UCSD-AML1 (cell line): ENCODE measurements at regions not wholly inside any gene's neighbourhood (a gene's known extent, or its start where the extent isn't known, plus 50 kb on each side); places are given as distances from the start of the nearest gene placed in this dataset.
"Not testable (repeated sequence)": the region's sequence is repeated elsewhere in the genome, so short reads cannot be mapped to it uniquely, and the experiment has no call there.

Experiments
- DNase-seq: peaks from one replicate; lab custom pipeline; 2025; ENCODE audit not compliant: unreplicated experiment; lab: John Stamatoyannopoulos, UW

DNA sequence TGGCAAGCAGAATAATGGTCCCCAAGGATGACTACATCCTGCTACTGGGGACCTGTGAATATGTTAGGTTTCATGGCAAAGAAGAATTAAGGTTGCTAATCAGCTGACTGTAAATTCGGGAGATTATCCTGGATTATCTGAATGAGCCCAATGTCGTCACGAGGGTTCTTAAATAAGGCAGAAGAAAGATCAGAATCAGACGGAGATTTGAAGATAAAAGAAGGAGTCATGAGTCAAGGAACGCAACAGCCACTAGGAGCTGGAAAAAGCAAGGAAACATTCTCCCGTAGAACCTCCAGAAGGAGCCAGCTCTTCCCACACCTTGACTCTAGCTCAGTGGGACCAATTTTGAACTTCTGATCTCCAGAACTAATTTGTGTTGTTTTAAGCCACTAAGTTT lies 82.9 kb upstream of the APBB1IP start:
- DNase-seq: no peak

DNA sequence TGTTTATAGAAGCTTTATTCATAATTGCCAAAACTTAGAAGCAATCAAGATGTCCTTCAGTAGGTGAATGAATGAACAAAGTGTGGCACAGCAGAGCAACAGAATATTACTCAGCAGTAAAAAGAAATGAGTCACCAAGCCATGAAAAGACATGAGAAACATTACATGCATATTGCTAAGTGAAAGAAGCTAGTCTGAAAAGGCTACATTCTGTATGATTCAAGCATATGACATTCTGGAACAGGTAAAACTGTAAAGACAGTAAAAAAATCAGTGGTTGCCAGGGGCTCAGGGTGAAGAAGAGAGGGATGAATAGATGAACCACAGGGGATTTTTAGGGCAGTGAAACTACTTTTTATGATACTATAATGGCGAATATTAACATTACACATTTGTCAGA lies 80.9 kb upstream of the APBB1IP start:
- DNase-seq: no peak

DNA sequence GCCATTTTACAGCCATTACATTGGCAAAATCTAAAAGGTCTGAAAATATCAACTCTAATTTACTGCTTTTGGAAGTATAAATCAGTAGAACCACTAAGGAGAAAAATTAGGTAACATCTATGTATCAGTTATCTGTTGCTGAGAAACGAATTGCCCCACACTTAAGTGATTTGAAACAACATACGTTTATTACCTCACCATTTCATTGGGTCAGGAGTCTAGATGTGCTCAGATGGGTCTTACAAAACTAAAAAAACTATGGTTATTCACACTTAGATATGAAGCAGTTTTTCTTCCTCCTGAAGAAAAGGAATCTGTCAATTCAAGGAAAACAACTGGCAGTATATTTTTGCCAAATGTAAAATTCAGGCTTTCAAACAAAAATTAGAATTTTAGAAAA lies 80.1 kb upstream of the APBB1IP start:
- no peak for DNase-seq

DNA sequence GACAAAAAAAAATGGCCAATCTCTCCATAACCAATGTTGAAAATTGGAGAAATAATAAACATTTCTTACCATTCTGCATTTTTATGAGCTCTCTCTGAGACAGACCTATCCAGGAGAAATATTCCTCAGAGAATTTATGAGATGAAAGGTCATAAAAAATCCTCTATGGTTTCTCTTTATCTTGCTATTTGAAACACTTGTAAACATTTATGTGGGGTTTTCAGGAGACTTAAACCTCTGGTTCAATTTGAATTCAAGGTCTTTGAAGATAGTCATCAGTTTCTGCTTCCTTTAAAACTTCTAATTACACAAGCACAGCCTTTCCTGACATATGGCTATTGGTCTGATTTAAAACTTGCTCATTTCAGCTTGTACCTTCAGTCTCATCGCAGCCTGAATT lies 78.5 kb upstream of the APBB1IP start:
- no peak for DNase-seq

DNA sequence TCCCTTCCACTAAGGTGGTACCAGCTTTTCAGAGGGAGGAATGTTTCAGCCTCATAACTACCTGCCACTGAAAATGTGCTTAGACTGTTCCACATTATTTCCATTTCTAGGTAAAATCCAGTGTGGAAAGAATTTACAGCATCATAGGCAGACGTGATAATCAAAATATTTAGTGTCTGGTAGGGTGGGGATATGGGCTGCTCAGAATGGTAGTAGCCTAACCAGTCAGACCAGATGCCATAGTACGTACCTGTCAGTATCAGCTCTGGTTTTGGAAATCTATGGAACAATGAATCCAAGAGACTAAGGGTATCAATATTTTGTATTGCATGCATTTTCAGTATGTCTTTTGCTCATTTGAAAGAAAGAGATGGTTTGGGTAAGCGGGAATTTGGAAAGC lies 76.8 kb upstream of the APBB1IP start:
- no peak for DNase-seq

DNA sequence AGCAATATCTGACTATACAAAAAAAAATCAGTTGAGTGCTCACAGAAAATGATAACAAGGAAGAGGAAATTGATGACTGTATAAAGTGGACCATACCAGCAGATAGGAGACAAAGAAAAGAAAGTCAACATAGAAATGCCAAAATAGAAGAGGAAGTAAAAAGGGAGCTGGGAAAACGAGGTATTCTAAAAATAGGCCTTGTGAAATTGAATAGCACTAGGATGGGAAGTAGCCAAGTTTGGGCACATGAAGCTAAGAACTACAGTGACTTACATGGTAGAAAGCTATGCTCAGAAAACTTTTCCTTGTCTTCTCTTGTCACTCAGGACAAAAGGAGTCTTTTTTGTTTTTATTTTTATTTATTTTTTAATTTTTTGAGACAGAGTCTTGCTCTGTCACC lies 76.2 kb upstream of the APBB1IP start:
- DNase-seq: no peak

DNA sequence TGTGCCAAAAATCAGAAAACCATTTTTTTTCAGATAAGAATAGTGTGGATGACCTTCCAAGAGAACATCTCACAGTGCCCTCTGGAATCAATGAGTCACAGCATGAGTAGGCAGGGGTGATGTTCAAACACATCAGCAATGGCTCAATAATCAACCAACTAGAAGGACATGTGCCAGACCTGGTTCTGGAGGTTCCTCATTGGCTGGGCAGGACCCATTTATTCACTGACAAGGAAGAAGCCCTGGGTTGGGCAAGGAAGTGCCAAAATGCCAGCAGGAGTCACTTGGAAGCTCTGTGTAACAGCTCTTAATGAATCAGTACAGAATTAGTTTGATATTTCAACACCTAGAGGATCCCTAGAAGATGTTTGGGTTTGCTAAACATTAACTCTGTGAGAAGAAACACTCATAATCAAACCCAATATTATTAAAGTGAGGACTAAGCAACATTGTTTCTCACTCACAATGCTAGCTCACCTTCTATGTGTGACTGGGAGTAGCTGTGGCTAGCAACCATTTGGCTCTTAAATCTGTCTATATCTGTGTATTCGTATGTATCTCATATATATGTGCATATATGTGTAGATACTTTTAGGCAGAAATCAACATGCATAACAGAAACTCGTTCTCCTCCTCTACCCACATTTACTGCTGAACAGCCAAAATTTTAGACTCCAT lies 72.3 kb upstream of the APBB1IP start:
- no peak for DNase-seq

DNA sequence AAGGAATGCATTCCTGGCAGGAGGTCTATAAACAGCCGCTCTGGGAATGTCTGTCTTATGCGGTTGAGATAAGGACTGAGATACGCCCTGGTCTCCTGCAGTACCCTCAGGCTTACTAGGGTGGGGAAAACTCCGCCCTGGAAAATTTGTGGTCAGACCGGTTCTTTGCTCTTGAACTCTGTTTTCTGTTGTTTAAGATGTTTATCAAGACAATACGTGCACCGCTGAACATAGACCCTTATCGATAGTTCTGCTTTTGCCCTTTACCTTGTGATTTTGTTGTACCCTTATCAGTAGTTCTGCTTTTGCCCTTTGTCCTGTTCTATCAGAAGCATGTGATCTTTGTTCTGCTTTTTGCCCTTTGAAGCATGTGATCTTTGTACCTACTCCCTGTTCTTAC lies 71.1 kb upstream of the APBB1IP start:
- not testable (repeated sequence) for DNase-seq

DNA sequence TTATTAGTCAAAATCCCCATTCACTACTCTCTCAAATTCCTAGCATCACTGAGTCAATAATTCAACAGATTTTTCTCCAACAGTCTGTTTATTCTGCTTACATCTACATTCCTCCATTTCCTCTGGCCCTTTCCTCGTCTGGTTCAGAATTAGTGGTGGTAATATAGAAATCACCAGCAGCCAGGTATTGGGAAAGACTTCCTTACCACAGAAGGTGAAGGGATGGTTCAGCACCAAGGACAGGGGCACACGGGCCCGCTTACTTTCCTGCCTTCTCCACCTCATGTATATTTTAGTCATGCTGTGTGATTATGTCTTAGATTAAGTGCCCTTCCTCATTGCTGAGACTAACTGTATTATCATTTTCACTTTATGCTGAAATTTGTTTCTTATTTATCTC lies 70.4 kb upstream of the APBB1IP start:
- peak; percentile 56 for DNase-seq

DNA sequence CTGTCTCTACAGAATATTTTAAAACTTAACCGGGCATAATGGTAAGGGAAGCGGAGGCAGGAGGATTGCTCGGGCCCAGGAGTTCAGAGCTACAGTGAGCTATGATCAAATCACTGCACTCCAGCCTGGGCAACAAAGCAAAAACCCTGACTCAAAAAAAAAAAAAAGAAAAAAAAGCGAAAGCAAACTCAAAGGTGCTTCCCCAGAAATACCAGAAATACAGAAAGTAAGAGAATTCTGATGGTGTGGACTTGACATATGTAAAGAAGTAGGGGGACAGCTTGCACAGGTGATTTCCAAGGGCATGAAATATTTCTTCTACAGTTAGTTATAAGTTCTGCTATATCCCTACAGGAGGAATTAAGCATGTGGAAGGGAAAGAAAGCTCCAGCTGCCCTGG lies 69.7 kb upstream of the APBB1IP start:
- no peak for DNase-seq

DNA sequence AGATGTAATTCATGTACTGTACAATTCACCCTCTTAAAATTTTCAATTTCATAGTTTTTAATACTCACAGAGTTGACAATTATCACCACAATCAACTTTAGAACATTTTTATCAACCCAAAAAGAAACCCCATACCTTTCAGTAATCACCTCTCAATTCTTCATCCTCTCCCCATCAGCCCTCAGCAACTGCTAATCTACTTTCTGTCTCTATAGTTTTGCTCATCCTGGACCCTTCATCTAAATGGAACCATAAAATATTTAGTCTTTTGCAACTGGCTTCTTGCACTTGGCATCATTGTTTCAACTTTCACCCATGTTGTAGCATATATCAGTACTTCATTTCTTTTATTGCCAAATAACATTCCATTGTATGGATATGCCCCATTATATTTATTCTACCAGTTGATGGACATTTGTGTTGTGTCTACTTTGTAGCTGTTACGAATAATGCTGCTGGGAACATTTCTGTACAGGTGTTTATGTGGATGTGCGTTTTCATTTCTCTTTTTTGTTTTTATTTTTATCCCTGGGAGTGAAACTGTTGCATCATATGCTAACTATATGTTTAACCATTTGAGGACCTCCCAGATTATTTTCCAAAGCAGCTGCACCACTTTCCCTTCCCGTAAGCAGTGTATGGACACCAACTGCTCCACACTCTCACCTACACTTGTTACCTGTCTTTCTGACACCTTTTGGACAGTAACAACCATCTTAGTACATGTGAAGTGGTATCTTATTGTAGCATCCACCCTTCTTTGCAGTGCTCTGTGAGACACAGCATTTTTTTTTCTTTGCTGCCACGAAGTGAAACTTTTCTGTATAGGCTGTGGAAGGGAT lies 65.4 kb upstream of the APBB1IP start:
- DNase-seq: no peak

DNA sequence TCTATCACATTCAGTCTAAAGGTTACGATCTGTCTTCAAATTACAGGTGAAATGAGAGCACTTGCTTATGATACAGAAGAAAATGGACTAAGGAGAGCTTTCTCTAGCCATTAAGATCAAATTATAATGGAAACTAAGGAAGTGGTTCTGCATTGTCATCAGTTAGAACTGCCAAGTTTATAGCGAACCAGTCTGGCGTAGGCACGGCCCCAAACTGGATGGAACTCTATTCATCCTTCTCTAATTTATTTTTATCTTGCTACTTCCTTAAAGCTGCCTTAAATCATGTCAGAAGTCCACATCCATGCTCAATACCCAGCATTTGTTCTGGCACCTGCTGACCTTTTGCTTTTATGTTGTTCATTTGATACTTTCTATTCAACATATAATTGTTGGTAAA lies 63.7 kb upstream of the APBB1IP start:
- DNase-seq: peak; percentile 17

DNA sequence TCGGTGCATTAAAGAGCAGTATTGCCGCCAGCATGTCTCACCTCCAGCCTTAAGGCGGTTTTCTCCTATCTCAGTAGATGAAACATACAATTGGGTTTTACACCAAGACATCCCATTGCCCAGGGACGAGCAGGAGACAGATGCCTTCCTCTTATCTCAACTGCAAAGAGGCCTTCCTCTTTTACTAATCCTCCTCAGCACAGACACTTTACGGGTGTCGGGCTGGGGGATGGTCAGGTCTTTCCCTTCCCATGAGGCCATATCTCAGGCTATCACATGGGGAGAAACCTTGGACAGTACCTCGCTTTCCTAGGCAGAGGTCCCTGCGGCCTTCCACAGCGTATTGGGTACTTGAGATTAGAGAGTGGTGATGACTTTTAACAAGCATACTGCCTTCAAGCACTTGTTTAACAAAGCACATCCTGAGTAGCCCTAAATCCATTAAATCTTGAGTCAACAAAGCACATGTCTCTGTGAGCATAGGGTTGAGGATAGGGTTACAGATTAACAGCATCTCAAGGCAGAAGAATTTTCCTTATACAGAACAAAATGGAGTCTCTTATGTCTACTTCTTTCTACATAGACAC lies 60.8 kb upstream of the APBB1IP start:
- DNase-seq: not testable (repeated sequence)

DNA sequence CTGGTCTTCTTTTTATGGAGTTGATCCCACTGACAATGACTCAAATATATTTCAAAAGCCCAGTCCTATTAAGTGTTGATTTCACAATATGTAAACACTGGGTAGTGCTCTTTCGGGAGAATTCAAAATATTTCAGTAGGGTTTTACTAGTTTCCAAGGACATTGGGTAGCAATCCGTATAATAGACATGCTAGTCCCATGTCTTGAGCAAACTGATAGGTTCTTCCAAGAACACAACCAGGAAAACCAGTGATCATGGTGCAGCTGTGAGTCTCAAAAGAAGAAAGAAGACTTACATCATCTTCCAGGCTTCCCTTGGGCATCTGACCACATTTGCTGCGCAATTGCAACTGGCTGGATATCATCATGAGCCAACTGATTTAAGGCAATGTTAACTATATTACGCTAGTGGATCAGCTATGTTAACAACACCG lies 59.3 kb upstream of the APBB1IP start:
- no peak for DNase-seq

DNA sequence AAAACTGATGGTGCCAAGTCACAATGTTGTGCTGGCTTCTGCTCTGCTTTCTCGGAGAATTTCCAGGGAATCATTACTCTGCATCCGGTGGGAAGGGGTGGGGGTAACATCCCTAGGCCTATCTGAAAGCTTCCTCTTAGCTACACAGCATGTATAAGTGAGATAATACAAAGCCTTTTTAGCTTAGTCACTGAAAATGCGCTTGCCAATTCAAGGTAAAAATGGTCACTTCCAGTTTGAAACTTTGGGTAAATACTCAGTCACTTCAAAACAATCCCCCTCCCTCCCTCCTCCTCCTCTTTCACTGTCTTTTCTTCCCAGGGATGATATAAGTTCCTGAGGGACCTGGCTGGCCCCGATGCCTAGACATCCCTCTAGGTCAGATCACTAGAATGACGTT lies 57.3 kb upstream of the APBB1IP start:
- peak; percentile 19 for DNase-seq

DNA sequence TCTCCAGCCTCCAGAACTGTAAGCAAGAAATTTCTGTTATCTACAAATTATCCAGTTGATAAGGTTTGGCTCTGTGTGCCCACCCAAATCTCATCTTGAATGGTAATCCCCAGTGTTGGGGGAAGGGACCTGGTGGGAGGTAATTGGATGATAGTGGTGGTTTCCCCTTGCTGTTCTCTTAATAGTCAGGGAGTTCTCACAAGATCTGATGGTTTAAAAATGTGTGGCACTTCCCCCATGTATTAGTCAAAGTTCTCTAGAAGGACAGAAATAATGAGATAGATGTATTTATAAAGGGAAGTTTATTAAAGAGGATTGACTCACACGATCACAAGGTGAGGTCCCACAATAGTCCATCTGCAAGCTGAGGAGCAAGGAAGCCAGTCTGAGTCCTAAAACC lies 56.2 kb upstream of the APBB1IP start:
- no peak for DNase-seq

DNA sequence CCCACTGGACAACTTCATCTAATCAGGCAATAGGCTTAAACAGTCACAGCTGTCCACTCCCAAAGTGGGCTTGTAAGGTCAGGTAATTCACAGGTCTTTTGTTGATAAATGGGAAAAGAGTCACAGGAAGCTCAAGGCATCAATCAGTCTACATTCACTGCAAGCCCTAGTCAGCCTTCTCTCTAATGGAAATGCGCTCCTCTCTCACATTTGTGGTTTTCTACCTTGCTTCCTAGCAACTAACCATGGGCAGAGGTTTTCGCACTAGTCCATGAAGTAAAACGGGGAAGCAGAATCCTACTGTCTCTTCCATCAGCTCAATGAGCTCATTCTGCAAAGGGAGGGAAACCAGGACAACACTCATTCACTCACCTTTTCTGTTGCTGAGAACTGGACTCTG lies 53.5 kb upstream of the APBB1IP start:
- no peak for DNase-seq

DNA sequence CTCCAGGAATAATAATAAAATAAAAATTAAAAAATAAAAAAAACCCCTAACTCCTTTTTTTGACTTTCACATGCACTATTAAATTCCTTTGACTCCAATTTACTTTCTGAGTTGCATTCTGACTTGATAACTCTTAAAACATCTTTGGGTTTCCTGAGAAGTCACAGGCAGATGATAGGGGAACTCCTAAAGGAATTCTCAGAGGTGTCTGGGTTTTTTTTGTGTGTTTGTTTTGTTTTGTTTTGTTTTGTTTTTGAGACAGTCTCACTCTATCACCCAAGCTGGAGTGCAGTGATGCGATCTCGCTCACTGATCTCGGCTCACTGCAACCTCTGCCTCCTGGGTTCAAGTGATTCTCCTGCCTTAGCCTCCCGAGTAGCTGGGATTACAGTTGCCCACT lies 52.7 kb upstream of the APBB1IP start:
- DNase-seq: no peak

DNA sequence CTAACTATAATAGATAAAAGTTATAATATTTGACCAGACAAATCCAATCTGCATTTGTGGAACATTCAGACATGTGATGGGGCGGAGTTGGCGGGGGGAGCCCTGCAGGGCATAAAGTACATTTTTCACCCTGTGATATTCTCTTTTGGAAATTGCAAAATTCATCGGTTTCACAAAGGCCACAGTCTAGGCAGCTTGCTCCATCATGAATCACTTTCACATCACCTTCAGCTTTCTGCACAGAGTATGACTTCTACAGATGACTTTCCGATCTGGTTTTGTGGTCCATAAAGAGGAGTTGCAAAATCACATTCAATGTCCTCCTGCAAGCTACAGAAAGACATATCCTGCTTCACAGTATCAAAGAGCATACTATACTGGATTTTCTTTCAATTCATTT lies 51.4 kb upstream of the APBB1IP start:
- no peak for DNase-seq
